HepG2 (cell line): ENCODE measurements at regions not wholly inside any gene's neighbourhood (a gene's known extent, or its start where the extent isn't known, plus 50 kb on each side); places are given as distances from the start of the nearest gene placed in this dataset.

Experiments used
- BRF2 ChIP-seq: sonication (generic); formaldehyde crosslinking; IDR thresholded peaks from 2 replicates; pipeline ENCODE4 v1.8.1; 2022; ENCODE audit warnings: mild to moderate bottlenecking, missing genetic modification reagents
- CTCF ChIP-seq: sonication (generic); formaldehyde crosslinking; IDR thresholded peaks from 2 replicates; pipeline ENCODE4 v1.5.0; 2020; ENCODE audit warnings: mild to moderate bottlenecking, missing genetic modification reagents, moderate library complexity
- IRX3 ChIP-seq: sonication (generic); formaldehyde crosslinking; IDR thresholded peaks from 2 replicates; pipeline ENCODE4 v1.8.1; 2023; ENCODE audit warnings: mild to moderate bottlenecking, low read depth, missing genetic modification reagents, borderline replicate concordance
- KAT2B ChIP-seq: fragments of 150-350 bp; IDR thresholded peaks from 2 replicates; pipeline ENCODE4 v1.6.1; 2014; ENCODE audit warnings: low read depth, low read length, borderline replicate concordance
- MZF1 ChIP-seq: sonication (generic); formaldehyde crosslinking; IDR thresholded peaks from 2 replicates; pipeline ENCODE4 v1.8.1; 2023; ENCODE audit warnings: mild to moderate bottlenecking, missing genetic modification reagents, borderline replicate concordance
- TERF1 ChIP-seq: sonication (generic); formaldehyde crosslinking; IDR thresholded peaks from 2 replicates; pipeline ENCODE4 v1.8.0; 2022; ENCODE audit warnings: mild to moderate bottlenecking, missing genetic modification reagents, moderate library complexity
- ZBTB14 ChIP-seq: sonication (generic); formaldehyde crosslinking; IDR thresholded peaks from 2 replicates; pipeline ENCODE4 v1.4.0; 2020; ENCODE audit warnings: missing genetic modification reagents
- ZBTB49 ChIP-seq: sonication (generic); formaldehyde crosslinking; IDR thresholded peaks from 2 replicates; pipeline ENCODE4 v1.4.0; 2020; ENCODE audit warnings: missing genetic modification reagents, borderline replicate concordance
- ZNF761 ChIP-seq: sonication (generic); formaldehyde crosslinking; conservative IDR thresholded peaks from 2 replicates; pipeline ENCODE4 v1.4.0; 2020; ENCODE audit warnings: mild to moderate bottlenecking, missing genetic modification reagents

GRCh38 chr4:91989914-91990313 is 313.9 kb upstream of the GRID2 start (continued):
- TF ChIP-seq ZBTB49 (no peak), KAT2B (no peak), ZBTB14 (no peak), CTCF (no peak), IRX3 (CRISPR knock-in tag) (no peak), MZF1 (no peak), ZNF761 (CRISPR knock-in tag) (no peak), BRF2 (CRISPR knock-in tag) (no peak), TERF1 (CRISPR knock-in tag) (no peak)
